ENCODE measurements at regions not wholly inside any gene's neighbourhood (a gene's known extent, or its start where the extent isn't known, plus 50 kb on each side); places are given as distances from the start of the nearest gene placed in this dataset.
A peak's percentile ranks its signal among the peaks of the same experiment; 100 is the strongest.

DNA sequence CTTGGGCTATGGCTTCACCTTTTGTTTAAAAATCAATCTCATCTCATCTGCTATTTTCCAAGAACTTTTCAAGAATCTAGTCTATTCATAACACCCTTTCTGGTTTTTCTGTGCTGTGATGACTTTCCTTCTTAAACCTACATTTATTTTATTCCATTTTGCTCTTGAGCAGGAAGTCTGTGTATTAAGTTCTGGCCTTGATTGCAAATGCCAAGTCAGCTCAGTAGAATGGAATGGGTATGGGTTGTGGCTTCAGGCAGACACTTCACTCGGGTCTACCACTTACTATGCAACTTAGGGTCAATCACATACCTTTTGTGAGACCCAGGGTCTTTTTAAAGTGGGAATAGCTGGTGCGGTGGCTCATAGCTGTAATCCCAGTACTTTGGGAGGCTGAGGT, 522.3 kb downstream of the TRIML1 start:
- DNase-seq = peak; percentile 48

More for the DNA sequence above, 522.3 kb downstream of the TRIML1 start:
- CTCF ChIA-PET = no interaction called here
- no TSS peak for BruUV-seq (replicated peaks)
- Histone ChIP-seq H2AFZ (replicated peaks; ENCODE audit: low read length, poor library complexity) (no peak overlapping the region), H3K4me1 (ENCODE audit: control insufficient read depth, insufficient read depth, low read length) (peaks cover 2% of the 10 kb centered on the region; the same call in 1 of the 2 replicates), H3K4me2 (ENCODE audit: low read depth, low read length) (no peak overlapping the region), H2BK15ac (ENCODE audit: low read depth, low read length) (no peak overlapping the region), H3K9me3 (ENCODE audit: control insufficient read depth, insufficient read depth, low read length) (no peaks in the 10 kb centered on the region; the same call in 1 of the 2 replicates), H3K79me1 (ENCODE audit: low read depth in 1 of 2, low read length in 2 of 2) (no peaks in the 10 kb centered on the region), H4K8ac (ENCODE audit: low read depth in 2 of 2, low read length in 2 of 2) (no peak overlapping the region), H3K9me1 (ENCODE audit: insufficient read depth, low read length) (0 out of 2 replicates have a peak, but pooled peaks cover 3% of the 10 kb centered on the region), H4K91ac (ENCODE audit: insufficient read depth, low read depth, low read length) (no peak overlapping the region), H2BK120ac (ENCODE audit: low read depth, low read length) (peak overlapping the region; percentile 1), H4K5ac (ENCODE audit: low read depth, low read length) (peak overlapping the region; percentile 32; the same call in 1 of the 2 replicates), H2AK9ac (replicated peaks; ENCODE audit: low read depth, low read length, poor library complexity) (no peak overlapping the region), H2BK20ac (ENCODE audit: low read depth, low read length) (peak overlapping the region; percentile 18; the same call in 1 of the 2 replicates), H2AK5ac (ENCODE audit: low read depth, low read length) (no peak overlapping the region), H3K23ac (ENCODE audit: low read depth, low read length) (no peak overlapping the region), H3K18ac (ENCODE audit: low read depth, low read length) (peak overlapping the region; percentile 48; the same call in 1 of the 2 replicates), H3K27me3 (ENCODE audit: control insufficient read depth, insufficient read depth, low read length) (no peaks in the 10 kb centered on the region), H3K27ac (ENCODE audit: insufficient read depth, low read length) (no peak overlapping the region), H2BK5ac (ENCODE audit: low read depth, low read length, poor library complexity, severe bottlenecking) (peak overlapping the region; percentile 9), H3K9ac (ENCODE audit: low read depth, low read length) (no peak overlapping the region), H4K20me1 (ENCODE audit: insufficient read depth, low read length) (no peaks in the 10 kb centered on the region), H3K14ac (replicated peaks; ENCODE audit: low read depth, low read length) (no peak overlapping the region), H3K56ac (ENCODE audit: extremely low read depth, insufficient read depth, low read length) (no peak overlapping the region; the same call in 1 of the 2 replicates), H3K4me3 (ENCODE audit: insufficient read depth, low read depth, low read length) (no peak overlapping the region), H3K36me3 (ENCODE audit: control insufficient read depth, insufficient read depth, low read length) (no peaks in the 10 kb centered on the region), H3K4ac (ENCODE audit: low read depth, low read length) (no peak overlapping the region)
- peak; percentile 51; the same call in 1 of the 2 replicates for ATAC-seq (ENCODE audit: low read depth)
- TF ChIP-seq RCOR1 (IDR thresholded peaks at IDR 0.05; ENCODE audit: insufficient replicate concordance, low read length) (no peak), FOS (IDR thresholded peaks at IDR 0.05; ENCODE audit: low read depth, low read length) (no peak), USF2 (IDR thresholded peaks at IDR 0.05; ENCODE audit: low read depth, low read length) (no peak), CTCF (conservative IDR thresholded peaks at IDR 0.05; ENCODE audit: low read depth, low read length) (no peak), BHLHE40 (IDR thresholded peaks at IDR 0.05; ENCODE audit: low read depth, low read length) (no peak), SMC3 (IDR thresholded peaks at IDR 0.05; ENCODE audit: low read depth, low read length) (no peak), NFE2L2 (IDR thresholded peaks at IDR 0.05; ENCODE audit: low read depth, low read length) (no peak)
- WGBS, 2 experiments (ENCODE audit: extremely low coverage in 2 of 2, insufficient read length in 1 of 2) = no CpG with 5 or more reads among the region's 2 CpGs
- in situ Hi-C loops (cut with MboI; ENCODE audit: low sequenced_read_pairs) = no loop called here
- intact Hi-C loops (cut with micrococcal nuclease) = no loop called here
- dilution Hi-C loops (cut with HindIII; ENCODE audit: low sequenced_read_pairs, unreplicated experiment) = no loop called here
- POLR2A ChIA-PET (ENCODE audit: unreplicated experiment) = no interaction called here

Measured in IMR-90 (cell line).